GM19468 (cell line): ENCODE measurements at regions not wholly inside any gene's neighbourhood (a gene's known extent, or its start where the extent isn't known, plus 50 kb on each side); places are given as distances from the start of the nearest gene placed in this dataset.
"Not testable (repeated sequence)": the region's sequence is repeated elsewhere in the genome, so short reads cannot be mapped to it uniquely, and the experiment has no call there.

Experiments used
- ATAC-seq: cut with Tn5 transposase; IDR thresholded peaks from one replicate; pipeline ENCODE4 v1.9.1; 2021; ENCODE audit warnings: mild to moderate bottlenecking, moderate library complexity, moderate number of reproducible peaks; ENCODE audit not compliant: unreplicated experiment; ENCODE audit errors: extremely low read depth

- no peak for ATAC-seq
Measured at GRCh38 chr3:25894101-25894500, 104.2 kb downstream of the OXSM start.

- no peak for ATAC-seq
Measured at GRCh38 chr3:25895031-25895430, 105.1 kb downstream of the OXSM start.

GRCh38 chr3:25895443-25895842, 105.6 kb downstream of the OXSM start:
- no peak for ATAC-seq

GRCh38 chr3:25897019-25897418, 107.1 kb downstream of the OXSM start:
- ATAC-seq = peak; percentile 54

GRCh38 chr3:25899352-25900101, 109.6 kb downstream of the OXSM start:
- ATAC-seq = no peak

GRCh38 chr3:25900161-25900560, 110.3 kb downstream of the OXSM start:
- ATAC-seq = no peak

GRCh38 chr3:25901796-25902195, 111.9 kb downstream of the OXSM start:
- no peak for ATAC-seq

- ATAC-seq = no peak
Measured at GRCh38 chr3:25902586-25902985, 112.7 kb downstream of the OXSM start.

- ATAC-seq = no peak
Measured at GRCh38 chr3:25903371-25904129, 113.7 kb downstream of the OXSM start.

GRCh38 chr3:25904206-25904605, 114.3 kb downstream of the OXSM start:
- no peak for ATAC-seq

- no peak for ATAC-seq
Measured at GRCh38 chr3:25906132-25906906, 116.4 kb downstream of the OXSM start.

GRCh38 chr3:25907081-25907480, 117.2 kb downstream of the OXSM start:
- ATAC-seq = no peak

GRCh38 chr3:25910105-25910504, 120.2 kb downstream of the OXSM start:
- ATAC-seq = no peak

- no peak for ATAC-seq
Measured at GRCh38 chr3:25910997-25911396, 121.1 kb downstream of the OXSM start.

GRCh38 chr3:25911525-25912295, 121.8 kb downstream of the OXSM start:
- no peak for ATAC-seq

- no peak for ATAC-seq
Measured at GRCh38 chr3:25913179-25913578, 123.3 kb downstream of the OXSM start.

- no peak for ATAC-seq
Measured at GRCh38 chr3:25915673-25916072, 125.8 kb downstream of the OXSM start.

GRCh38 chr3:25916321-25916720, 126.4 kb downstream of the OXSM start:
- no peak for ATAC-seq

GRCh38 chr3:25931967-25932366, 142.1 kb downstream of the OXSM start:
- not testable (repeated sequence) for ATAC-seq
